GM18867 (cell line): ENCODE measurements at regions not wholly inside any gene's neighbourhood (a gene's known extent, or its start where the extent isn't known, plus 50 kb on each side); places are given as distances from the start of the nearest gene placed in this dataset.
"Not testable (repeated sequence)": the region's sequence is repeated elsewhere in the genome, so short reads cannot be mapped to it uniquely, and the experiment has no call there.

Source experiments
- ATAC-seq: cut with Tn5 transposase; IDR thresholded peaks from one replicate; pipeline ENCODE4 v1.9.1; 2021; ENCODE audit warnings: mild to moderate bottlenecking, moderate library complexity; ENCODE audit not compliant: unreplicated experiment

GRCh38 chr3:164470471-164470870 lies 607.8 kb downstream of the SI start:
- no peak for ATAC-seq

GRCh38 chr3:164468055-164468454 lies 610.2 kb downstream of the SI start:
- ATAC-seq, result no peak

- ATAC-seq, result no peak
Measured at GRCh38 chr3:164467007-164467406, 611.3 kb downstream of the SI start.

GRCh38 chr3:164465172-164465571 lies 613.1 kb downstream of the SI start:
- no peak for ATAC-seq

- no peak for ATAC-seq
Measured at GRCh38 chr3:164460851-164461250, 617.4 kb downstream of the SI start.

- no peak for ATAC-seq
Measured at GRCh38 chr3:164459521-164460151, 618.7 kb downstream of the SI start.

- ATAC-seq, result no peak
Measured at GRCh38 chr3:164458986-164459385, 619.3 kb downstream of the SI start.

- ATAC-seq, result no peak
Measured at GRCh38 chr3:164453714-164454113, 624.6 kb downstream of the SI start.

GRCh38 chr3:164452707-164453106 lies 625.6 kb downstream of the SI start:
- ATAC-seq, result no peak

- ATAC-seq, result no peak
Measured at GRCh38 chr3:164451072-164451910, 627.0 kb downstream of the SI start.

- ATAC-seq, result no peak
Measured at GRCh38 chr3:164450276-164450905, 627.9 kb downstream of the SI start.

GRCh38 chr3:164419220-164419619 lies 659.1 kb downstream of the SI start:
- no peak for ATAC-seq

GRCh38 chr3:164418414-164418813 lies 659.9 kb downstream of the SI start:
- no peak for ATAC-seq

- no peak for ATAC-seq
Measured at GRCh38 chr3:164417955-164418354, 660.3 kb downstream of the SI start.

GRCh38 chr3:164416491-164417222 lies 661.6 kb downstream of the SI start:
- no peak for ATAC-seq

GRCh38 chr3:164408326-164408725 lies 670.0 kb downstream of the SI start:
- ATAC-seq, result no peak

GRCh38 chr3:164407111-164407510 lies 671.2 kb downstream of the SI start:
- ATAC-seq, result no peak

- ATAC-seq, result no peak
Measured at GRCh38 chr3:164406281-164406680, 672.0 kb downstream of the SI start.

- ATAC-seq, result no peak
Measured at GRCh38 chr3:164401923-164402322, 676.4 kb downstream of the SI start.

GRCh38 chr3:164401440-164401839 lies 676.9 kb downstream of the SI start:
- ATAC-seq, result not testable (repeated sequence)

GRCh38 chr3:164397462-164397861 lies 680.8 kb downstream of the SI start:
- ATAC-seq, result no peak
